ENCODE measurements at regions not wholly inside any gene's neighbourhood (a gene's known extent, or its start where the extent isn't known, plus 50 kb on each side); places are given as distances from the start of the nearest gene placed in this dataset.
"Not testable (repeated sequence)": the region's sequence is repeated elsewhere in the genome, so short reads cannot be mapped to it uniquely, and the experiment has no call there.

DNA sequence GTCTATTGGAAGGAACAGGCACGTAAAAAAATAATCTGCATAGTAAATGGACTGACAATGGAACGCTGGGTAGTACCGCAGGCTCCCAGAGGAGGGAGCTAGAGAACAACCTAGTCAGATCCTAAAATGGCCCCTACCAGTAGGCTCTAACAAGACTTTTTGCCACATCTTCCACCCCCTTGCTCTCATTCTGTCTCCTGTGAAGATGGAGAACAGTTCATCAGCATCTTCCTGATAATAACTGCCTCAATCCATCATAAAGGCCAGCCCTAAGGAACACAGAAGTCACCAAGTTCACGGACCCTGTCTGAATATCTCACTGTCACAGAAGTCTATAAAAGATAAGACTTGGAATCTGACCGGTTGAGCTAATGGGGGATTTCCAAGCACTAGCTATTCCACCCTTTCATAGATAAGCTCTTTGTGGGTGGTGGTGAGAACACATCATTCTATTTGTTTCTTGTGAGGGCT, 133.4 kb downstream of the SLC1A3 start:
- Histone ChIP-seq H3K27ac (no peak overlapping the region), H3K36me3 (no peaks in the 10 kb centered on the region), H3K4me3 (no peak overlapping the region), H3K9me3 (no peaks in the 10 kb centered on the region), H3K4me1 (peaks cover 32% of the 10 kb centered on the region), H3K27me3 (ENCODE audit: low read depth) (no peaks in the 10 kb centered on the region)
- intact Hi-C loops (cut with DNase I): loop anchor here (5.0 kb wide), 1 partner anchor 133 kb away; no protein-coding TSS in a partner anchor
- ATAC-seq: peak; percentile 77 to 83
- peak; percentile 78 for DNase-seq
- TF ChIP-seq, protein P1, sequence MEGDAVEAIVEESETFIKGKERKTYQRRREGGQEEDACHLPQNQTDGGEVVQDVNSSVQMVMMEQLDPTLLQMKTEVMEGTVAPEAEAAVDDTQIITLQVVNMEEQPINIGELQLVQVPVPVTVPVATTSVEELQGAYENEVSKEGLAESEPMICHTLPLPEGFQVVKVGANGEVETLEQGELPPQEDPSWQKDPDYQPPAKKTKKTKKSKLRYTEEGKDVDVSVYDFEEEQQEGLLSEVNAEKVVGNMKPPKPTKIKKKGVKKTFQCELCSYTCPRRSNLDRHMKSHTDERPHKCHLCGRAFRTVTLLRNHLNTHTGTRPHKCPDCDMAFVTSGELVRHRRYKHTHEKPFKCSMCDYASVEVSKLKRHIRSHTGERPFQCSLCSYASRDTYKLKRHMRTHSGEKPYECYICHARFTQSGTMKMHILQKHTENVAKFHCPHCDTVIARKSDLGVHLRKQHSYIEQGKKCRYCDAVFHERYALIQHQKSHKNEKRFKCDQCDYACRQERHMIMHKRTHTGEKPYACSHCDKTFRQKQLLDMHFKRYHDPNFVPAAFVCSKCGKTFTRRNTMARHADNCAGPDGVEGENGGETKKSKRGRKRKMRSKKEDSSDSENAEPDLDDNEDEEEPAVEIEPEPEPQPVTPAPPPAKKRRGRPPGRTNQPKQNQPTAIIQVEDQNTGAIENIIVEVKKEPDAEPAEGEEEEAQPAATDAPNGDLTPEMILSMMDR (IDR thresholded peaks at IDR 0.05): peak; percentile 74

DNA sequence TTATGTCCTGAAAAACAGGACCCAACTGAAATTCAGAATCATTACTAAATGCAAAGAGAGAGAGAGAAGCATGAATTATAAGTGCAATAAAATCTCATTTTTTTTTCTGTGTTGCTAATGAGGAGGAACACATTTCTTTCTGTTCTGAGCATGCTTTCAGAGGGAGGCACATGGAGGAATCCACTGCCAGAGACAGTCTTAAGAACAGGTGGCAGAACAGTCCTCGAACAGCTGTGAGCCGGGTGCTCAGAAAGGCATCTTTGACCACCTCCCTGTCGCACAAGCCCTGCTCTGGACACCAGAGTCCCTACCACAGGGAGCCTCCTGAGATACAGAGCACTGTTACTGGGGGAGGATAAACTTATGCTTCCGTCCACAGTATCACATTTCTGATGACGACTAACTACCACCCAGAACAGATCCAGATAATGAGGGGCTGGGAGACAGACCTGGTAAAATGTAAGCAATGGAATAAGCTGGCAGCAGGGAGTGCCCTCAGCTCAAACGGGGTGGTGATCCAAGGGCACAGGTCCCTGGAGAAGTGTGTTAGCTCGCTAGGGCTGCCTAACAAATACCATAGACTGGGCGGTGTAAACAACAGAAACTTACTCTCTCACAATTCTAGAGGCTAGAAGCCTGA, 134.0 kb downstream of the SLC1A3 start:
- no peak overlapping the region for H3K27ac ChIP-seq
- DNase-seq: no peak
- intact Hi-C loops (cut with DNase I): loop anchor here (5.0 kb wide), 1 partner anchor 132 kb away; no protein-coding TSS in a partner anchor
- TF ChIP-seq, protein P1 (IDR thresholded peaks at IDR 0.05): no peak
- no peaks in the 10 kb centered on the region for H3K27me3 ChIP-seq (ENCODE audit: low read depth)
- no peaks in the 10 kb centered on the region for H3K36me3 ChIP-seq
- no peak for ATAC-seq
- no peaks in the 10 kb centered on the region for H3K9me3 ChIP-seq
- peaks cover 37% of the 10 kb centered on the region for H3K4me1 ChIP-seq
- no peak overlapping the region for H3K4me3 ChIP-seq

DNA sequence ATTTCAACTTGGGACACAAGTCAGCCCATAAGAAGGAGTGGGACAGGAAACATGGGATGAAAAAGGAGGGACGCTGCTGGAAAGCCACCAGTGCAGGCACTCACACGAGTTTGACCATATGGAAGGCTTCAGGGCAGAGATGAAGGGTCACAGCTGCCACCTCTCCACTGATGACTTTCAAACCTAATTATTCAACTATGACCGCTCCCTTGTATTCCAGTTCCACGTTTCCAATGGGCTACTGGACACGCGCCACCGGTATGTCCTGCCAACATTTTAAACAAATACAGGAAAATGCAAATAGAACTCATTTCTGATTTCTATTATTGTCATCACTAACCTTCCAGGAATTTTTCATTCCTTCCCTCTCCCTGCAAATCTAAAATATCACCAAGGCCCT, 134.7 kb downstream of the SLC1A3 start:
- DNase-seq (no peak), ATAC-seq (no peak)
- Histone ChIP-seq H3K4me1 (peaks cover 43% of the 10 kb centered on the region), H3K36me3 (no peaks in the 10 kb centered on the region), H3K27me3 (ENCODE audit: low read depth) (no peaks in the 10 kb centered on the region), H3K27ac (no peak overlapping the region), H3K9me3 (no peaks in the 10 kb centered on the region), H3K4me3 (no peak overlapping the region)
- intact Hi-C loops (cut with DNase I): loop anchor here (5.0 kb wide), 1 partner anchor 131 kb away; no protein-coding TSS in a partner anchor
- TF ChIP-seq, protein P1 (IDR thresholded peaks at IDR 0.05): no peak

DNA sequence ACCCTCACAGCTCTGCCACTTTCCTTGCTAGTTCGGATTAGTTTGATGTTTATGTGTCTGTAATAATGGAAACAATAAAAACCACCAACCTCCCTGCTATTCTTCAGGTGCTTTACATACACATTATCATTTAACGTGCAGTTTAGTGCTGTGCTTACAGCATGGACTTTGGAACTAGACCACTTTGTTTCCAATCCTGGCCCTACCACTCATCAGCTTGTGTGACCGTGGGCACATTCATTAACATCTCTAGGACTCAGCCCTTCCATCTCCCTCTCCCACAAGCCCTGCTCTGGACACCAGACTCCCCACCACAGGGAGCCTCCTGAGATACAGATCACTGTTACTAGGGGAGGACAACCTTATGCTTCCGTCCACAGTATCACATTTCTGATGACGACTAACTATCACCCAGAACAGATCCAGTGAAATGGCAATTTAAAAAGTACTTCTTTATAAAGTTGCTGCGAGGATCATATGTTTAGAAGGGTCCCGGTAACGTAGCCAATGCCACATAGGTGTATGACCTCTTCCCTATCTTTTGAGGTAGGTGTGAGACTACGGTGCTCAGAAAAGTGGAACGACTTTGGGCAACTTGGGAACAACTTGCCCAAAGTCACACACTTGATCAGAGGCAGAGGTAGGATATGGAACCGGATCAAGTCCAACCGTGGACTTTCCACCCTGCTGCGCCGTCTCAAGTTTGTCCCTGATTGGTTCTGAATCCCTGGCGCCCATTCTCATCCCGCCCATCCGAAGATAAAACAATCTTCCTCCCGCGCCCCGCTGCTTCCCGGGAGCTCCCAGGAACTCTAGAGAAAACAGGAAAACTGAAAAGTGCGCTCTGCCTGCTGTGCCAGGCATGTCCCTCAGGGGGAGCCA, 132.4 kb upstream of the NIPBL start:
- Histone ChIP-seq H3K4me3 (peak overlapping the region; percentile 73), H3K9me3 (no peaks in the 10 kb centered on the region), H3K4me1 (peaks cover 43% of the 10 kb centered on the region), H3K27ac (peak overlapping the region; percentile 78), H3K36me3 (no peaks in the 10 kb centered on the region), H3K27me3 (ENCODE audit: low read depth) (no peaks in the 10 kb centered on the region)
- ATAC-seq (peak in 1 of 2 donors; percentile 14), DNase-seq (no peak)
- intact Hi-C loops (cut with DNase I): loop anchor here (5.0 kb wide), 1 partner anchor 128 kb away; no protein-coding TSS in a partner anchor
- TF ChIP-seq, protein P1 (IDR thresholded peaks at IDR 0.05): peak; percentile 75

DNA sequence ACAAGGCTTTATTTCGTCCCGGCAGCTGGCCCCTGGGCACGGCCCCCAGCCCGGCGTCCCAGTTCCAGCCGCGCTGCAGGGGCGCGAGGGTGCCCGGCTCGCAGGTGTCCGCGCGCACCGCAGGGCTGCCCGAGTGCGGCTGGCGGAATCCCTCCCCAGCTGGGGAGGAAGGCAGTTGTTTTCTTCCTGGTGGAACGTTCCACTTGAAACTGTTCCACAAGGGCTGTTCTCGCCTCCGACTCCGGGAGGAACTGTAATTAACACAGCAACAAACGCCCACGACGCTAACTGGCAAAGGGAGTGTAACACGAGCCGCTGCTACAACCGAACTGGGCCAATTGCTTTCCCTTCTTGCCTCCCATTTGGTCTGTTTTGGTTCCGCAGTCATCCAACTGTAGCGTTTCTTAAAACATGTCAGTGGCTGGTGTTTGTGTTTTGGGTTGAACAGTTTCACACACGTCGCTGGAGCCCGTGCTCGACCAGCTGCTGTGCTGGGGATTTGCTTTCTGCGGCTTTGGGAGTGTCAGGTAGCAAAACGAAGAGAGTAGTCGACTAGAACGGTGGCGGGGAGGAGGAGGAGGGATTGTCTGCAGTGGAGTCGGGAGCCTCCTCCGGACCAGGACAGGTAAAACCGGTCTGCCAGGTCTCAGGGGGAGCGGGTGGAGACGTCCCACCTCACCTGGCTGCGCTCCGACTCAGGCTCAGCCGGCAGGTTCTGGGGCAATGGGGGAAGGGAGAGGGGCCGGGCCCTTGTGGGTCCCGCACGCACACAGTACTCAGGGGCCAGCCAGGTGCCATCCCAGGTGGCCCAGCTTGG, 131.6 kb upstream of the NIPBL start:
- peak; percentile 88 for DNase-seq
- Histone ChIP-seq H3K9me3 (no peaks in the 10 kb centered on the region), H3K4me3 (peak overlapping the region; percentile 73), H3K4me1 (peaks cover 42% of the 10 kb centered on the region), H3K27ac (peak overlapping the region; percentile 78), H3K36me3 (no peaks in the 10 kb centered on the region), H3K27me3 (ENCODE audit: low read depth) (no peaks in the 10 kb centered on the region)
- peak; percentile 92 to 94 for ATAC-seq
- intact Hi-C loops (cut with DNase I): loop anchor here (5.0 kb wide), 1 partner anchor 127 kb away; no protein-coding TSS in a partner anchor
- TF ChIP-seq, protein P1 (IDR thresholded peaks at IDR 0.05): no peak

DNA sequence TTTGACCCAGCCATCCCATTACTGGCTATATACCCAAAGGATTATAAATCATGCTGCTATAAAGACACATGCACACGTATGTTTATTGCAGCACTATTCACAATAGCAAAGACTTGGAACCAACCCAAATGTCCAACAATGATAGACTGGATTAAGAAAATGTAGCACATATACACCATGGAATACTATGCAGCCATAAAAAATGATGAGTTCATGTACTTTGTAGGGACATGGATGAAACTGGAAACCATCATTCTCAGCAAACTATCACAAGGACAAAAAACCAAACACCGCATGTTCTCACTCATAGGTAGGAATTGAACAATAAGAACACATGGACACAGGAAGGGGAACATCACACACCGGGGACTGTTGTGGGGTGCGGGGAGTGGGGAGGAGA, 128.8 kb upstream of the NIPBL start:
- H3K4me1 ChIP-seq: peaks cover 23% of the 10 kb centered on the region
- H3K27me3 ChIP-seq (ENCODE audit: low read depth); H3K9me3 ChIP-seq; ATAC-seq; H3K36me3 ChIP-seq; H3K27ac ChIP-seq; intact Hi-C loops (cut with DNase I); DNase-seq; H3K4me3 ChIP-seq: not testable (repeated sequence)
